ENCODE measurements at regions not wholly inside any gene's neighbourhood (a gene's known extent, or its start where the extent isn't known, plus 50 kb on each side); places are given as distances from the start of the nearest gene placed in this dataset.

- no peak for TF ChIP-seq CTCF (IDR thresholded peaks at IDR 0.05; ENCODE audit: borderline replicate concordance, insufficient read depth, low read depth, low read length)
- no peak overlapping the region for H3K4me3 ChIP-seq (ENCODE audit: low read depth, low read length)
Observed at GRCh38 chr6:91645811-91646210, 1058.9 kb upstream of the MAP3K7 start.

DNA sequence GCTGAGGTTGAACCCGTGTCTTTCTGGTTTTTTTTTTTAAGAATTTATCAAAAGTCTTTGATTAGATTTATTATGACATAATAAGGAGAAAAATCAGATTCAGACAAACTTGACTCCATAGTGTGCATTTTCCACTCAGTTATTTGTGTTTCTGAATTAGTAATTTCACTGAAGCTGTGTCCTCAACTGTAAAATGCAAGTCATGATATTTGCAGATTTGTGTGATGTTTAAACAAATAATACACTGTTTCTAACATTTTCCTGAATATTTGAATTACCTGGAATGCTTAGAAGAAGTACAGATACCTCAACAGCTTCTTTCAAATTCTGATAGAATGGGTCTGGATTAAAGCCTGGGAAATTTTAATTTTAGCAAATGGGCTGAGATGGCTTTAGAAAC is 1050.3 kb upstream of the MAP3K7 start:
- no peak for TF ChIP-seq CTCF (IDR thresholded peaks at IDR 0.05; ENCODE audit: borderline replicate concordance, insufficient read depth, low read depth, low read length)
- H3K4me3 ChIP-seq (ENCODE audit: low read depth, low read length): no peak overlapping the region

- H3K4me3 ChIP-seq (ENCODE audit: low read depth, low read length): no peak overlapping the region
- no peak for TF ChIP-seq CTCF (IDR thresholded peaks at IDR 0.05; ENCODE audit: borderline replicate concordance, insufficient read depth, low read depth, low read length)
Observed at GRCh38 chr6:91634791-91635190, 1047.9 kb upstream of the MAP3K7 start.

DNA sequence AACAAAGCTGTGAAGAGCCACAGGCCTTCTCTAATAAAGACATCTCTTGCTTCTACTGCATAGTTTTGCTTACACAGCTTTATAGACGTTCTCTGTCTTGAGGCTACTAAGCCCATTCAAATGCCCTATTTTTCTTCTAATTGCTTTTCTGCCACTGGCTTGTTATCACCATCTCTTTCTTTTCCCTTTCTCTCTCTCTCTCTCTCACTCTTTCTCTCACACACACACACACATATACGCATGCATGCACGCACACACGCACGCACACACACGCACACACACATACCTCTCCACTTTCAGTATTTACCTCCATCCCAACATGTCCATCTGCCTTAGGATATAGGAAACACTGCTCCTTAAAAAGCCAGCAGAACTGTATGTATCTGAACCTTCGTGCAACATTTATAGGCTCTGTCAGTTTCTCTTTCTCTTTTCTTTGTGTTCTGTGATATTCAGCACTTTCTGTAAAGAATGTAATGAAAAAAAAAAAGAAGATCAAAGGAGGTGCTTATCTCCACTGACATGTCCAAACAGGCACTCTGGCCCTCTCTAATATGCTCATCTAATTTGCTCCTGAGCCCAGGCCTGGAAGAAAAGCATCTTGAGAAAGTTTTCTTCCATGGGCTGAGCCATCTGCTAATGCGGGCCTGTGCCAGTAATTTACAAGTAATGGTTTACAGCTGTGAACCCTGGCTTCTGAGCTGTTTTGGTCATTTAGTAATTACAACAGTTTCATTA is 1046.7 kb upstream of the MAP3K7 start:
- no peak overlapping the region for H3K4me3 ChIP-seq (ENCODE audit: low read depth, low read length)
- no peak for TF ChIP-seq CTCF (IDR thresholded peaks at IDR 0.05; ENCODE audit: borderline replicate concordance, insufficient read depth, low read depth, low read length)

- H3K4me3 ChIP-seq (ENCODE audit: low read depth, low read length): no peak overlapping the region
- TF ChIP-seq CTCF (IDR thresholded peaks at IDR 0.05; ENCODE audit: borderline replicate concordance, insufficient read depth, low read depth, low read length): no peak
Observed at GRCh38 chr6:91632308-91632707, 1045.4 kb upstream of the MAP3K7 start.

DNA sequence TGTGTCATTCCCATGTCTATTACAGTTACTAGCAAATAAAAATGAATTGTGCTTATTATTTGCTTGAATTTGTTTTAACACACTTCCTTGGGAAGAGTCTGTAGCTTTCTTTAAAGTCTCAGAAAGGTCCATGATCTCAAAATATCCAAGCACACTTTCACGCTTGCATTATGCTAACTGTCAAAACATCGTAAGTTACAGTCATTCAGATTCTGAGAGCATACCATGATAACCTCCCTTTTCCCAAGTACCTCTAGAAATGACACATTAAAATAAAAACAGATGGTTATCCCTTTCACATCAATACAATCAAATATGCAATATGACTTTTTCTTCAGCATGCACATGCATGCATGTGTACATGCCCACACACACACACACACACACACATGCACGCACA is 1044.4 kb upstream of the MAP3K7 start:
- H3K4me3 ChIP-seq (ENCODE audit: low read depth, low read length): no peak overlapping the region
- no peak for TF ChIP-seq CTCF (IDR thresholded peaks at IDR 0.05; ENCODE audit: borderline replicate concordance, insufficient read depth, low read depth, low read length)

DNA sequence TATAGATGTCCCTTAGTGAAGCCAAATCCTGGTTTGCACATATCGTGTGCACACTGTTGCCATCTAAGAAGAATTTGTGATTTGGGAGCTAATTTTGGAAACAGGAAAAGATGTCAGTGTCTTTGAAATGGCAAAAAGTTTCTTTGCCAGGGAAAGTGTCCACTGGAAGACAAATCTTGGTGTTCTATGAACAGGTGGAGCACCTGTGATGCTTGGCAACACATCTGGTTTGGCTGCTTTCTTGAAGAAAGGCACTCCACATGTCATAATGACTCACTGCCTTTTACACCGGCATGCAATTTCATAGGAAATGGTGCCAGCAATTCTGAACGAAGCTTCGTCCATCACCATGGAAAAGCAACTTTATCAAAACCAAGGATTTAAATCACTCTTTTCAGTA is 1040.0 kb upstream of the MAP3K7 start:
- H3K4me3 ChIP-seq (ENCODE audit: low read depth, low read length): no peak overlapping the region
- no peak for TF ChIP-seq CTCF (IDR thresholded peaks at IDR 0.05; ENCODE audit: borderline replicate concordance, insufficient read depth, low read depth, low read length)

Measured in GM12875 (cell line).